ENCODE measurements at regions not wholly inside any gene's neighbourhood (a gene's known extent, or its start where the extent isn't known, plus 50 kb on each side); places are given as distances from the start of the nearest gene placed in this dataset.
"Not testable (repeated sequence)": the region's sequence is repeated elsewhere in the genome, so short reads cannot be mapped to it uniquely, and the experiment has no call there.

GRCh38 chr7:67341153-67341768, 344.6 kb downstream of the TYW1 start:
- DNase-seq (ENCODE audit: low spot score), result no peak
- Mint-ChIP-seq H3K36me3 (ENCODE audit: low read depth) (peaks cover 20% of the 10 kb centered on the region), H3K4me3 (ENCODE audit: low read depth) (no peak overlapping the region), H3K4me1 (ENCODE audit: low read depth) (no peaks in the 10 kb centered on the region), H3K27me3 (ENCODE audit: low read depth) (no peaks in the 10 kb centered on the region), H3K27ac (no peak overlapping the region), H3K9me3 (no peaks in the 10 kb centered on the region)
- intact Hi-C loops (cut with micrococcal nuclease), result no loop called here

GRCh38 chr7:67343114-67343513, 346.5 kb downstream of the TYW1 start:
- peaks cover 20% of the 10 kb centered on the region for H3K36me3 Mint-ChIP-seq (ENCODE audit: low read depth)

GRCh38 chr7:67343572-67343971, 346.9 kb downstream of the TYW1 start:
- no peak overlapping the region for H3K4me3 Mint-ChIP-seq (ENCODE audit: low read depth)
- H3K9me3 Mint-ChIP-seq, result no peaks in the 10 kb centered on the region
- intact Hi-C loops (cut with micrococcal nuclease), result no loop called here
- peaks cover 20% of the 10 kb centered on the region for H3K36me3 Mint-ChIP-seq (ENCODE audit: low read depth)
- no peaks in the 10 kb centered on the region for H3K27me3 Mint-ChIP-seq (ENCODE audit: low read depth)
- no peak for DNase-seq (ENCODE audit: low spot score)
- H3K27ac Mint-ChIP-seq, result no peak overlapping the region
- H3K4me1 Mint-ChIP-seq (ENCODE audit: low read depth), result no peaks in the 10 kb centered on the region

More at GRCh38 chr7:67343114-67343513, 346.5 kb downstream of the TYW1 start:
- DNase-seq (ENCODE audit: low spot score), result no peak
- no peaks in the 10 kb centered on the region for H3K4me1 Mint-ChIP-seq (ENCODE audit: low read depth)
- intact Hi-C loops (cut with micrococcal nuclease), result no loop called here
- no peaks in the 10 kb centered on the region for H3K9me3 Mint-ChIP-seq
- H3K27me3 Mint-ChIP-seq (ENCODE audit: low read depth), result no peaks in the 10 kb centered on the region
- H3K4me3 Mint-ChIP-seq (ENCODE audit: low read depth), result no peak overlapping the region
- H3K27ac Mint-ChIP-seq, result no peak overlapping the region

- no peaks in the 10 kb centered on the region for H3K27me3 Mint-ChIP-seq (ENCODE audit: low read depth)
- no peak overlapping the region for H3K27ac Mint-ChIP-seq
Measured at GRCh38 chr7:67344481-67345193, 348.0 kb downstream of the TYW1 start.

GRCh38 chr7:67346126-67346525, 349.5 kb downstream of the TYW1 start:
- Mint-ChIP-seq H3K4me1 (ENCODE audit: low read depth) (no peaks in the 10 kb centered on the region), H3K27me3 (ENCODE audit: low read depth) (no peaks in the 10 kb centered on the region), H3K27ac (no peak overlapping the region), H3K36me3 (ENCODE audit: low read depth) (peaks cover 15% of the 10 kb centered on the region), H3K9me3 (no peaks in the 10 kb centered on the region), H3K4me3 (ENCODE audit: low read depth) (no peak overlapping the region)
- DNase-seq (ENCODE audit: low spot score), result no peak
- intact Hi-C loops (cut with micrococcal nuclease), result no loop called here

More at GRCh38 chr7:67344481-67345193, 348.0 kb downstream of the TYW1 start:
- no peak for DNase-seq (ENCODE audit: low spot score)
- intact Hi-C loops (cut with micrococcal nuclease), result no loop called here
- no peaks in the 10 kb centered on the region for H3K4me1 Mint-ChIP-seq (ENCODE audit: low read depth)
- no peaks in the 10 kb centered on the region for H3K9me3 Mint-ChIP-seq
- no peak overlapping the region for H3K4me3 Mint-ChIP-seq (ENCODE audit: low read depth)
- H3K36me3 Mint-ChIP-seq (ENCODE audit: low read depth), result peaks cover 20% of the 10 kb centered on the region

- H3K27ac Mint-ChIP-seq, result no peak overlapping the region
- H3K36me3 Mint-ChIP-seq (ENCODE audit: low read depth), result peaks cover 15% of the 10 kb centered on the region
- intact Hi-C loops (cut with micrococcal nuclease), result no loop called here
- no peaks in the 10 kb centered on the region for H3K9me3 Mint-ChIP-seq
- no peak overlapping the region for H3K4me3 Mint-ChIP-seq (ENCODE audit: low read depth)
- no peak for DNase-seq (ENCODE audit: low spot score)
- H3K4me1 Mint-ChIP-seq (ENCODE audit: low read depth), result no peaks in the 10 kb centered on the region
- no peaks in the 10 kb centered on the region for H3K27me3 Mint-ChIP-seq (ENCODE audit: low read depth)
Measured at GRCh38 chr7:67346876-67347275, 350.2 kb downstream of the TYW1 start.

- intact Hi-C loops (cut with micrococcal nuclease), result no loop called here
- DNase-seq (ENCODE audit: low spot score), result no peak
- no peak overlapping the region for H3K27ac Mint-ChIP-seq
- H3K36me3 Mint-ChIP-seq (ENCODE audit: low read depth), result peaks cover 14% of the 10 kb centered on the region
- H3K27me3 Mint-ChIP-seq (ENCODE audit: low read depth), result no peaks in the 10 kb centered on the region
- no peaks in the 10 kb centered on the region for H3K4me1 Mint-ChIP-seq (ENCODE audit: low read depth)
- H3K4me3 Mint-ChIP-seq (ENCODE audit: low read depth), result no peak overlapping the region
- no peaks in the 10 kb centered on the region for H3K9me3 Mint-ChIP-seq
Measured at GRCh38 chr7:67348171-67348570, 351.5 kb downstream of the TYW1 start.

GRCh38 chr7:67357653-67358052, 361.0 kb downstream of the TYW1 start:
- H3K9me3 Mint-ChIP-seq, result peaks cover 14% of the 10 kb centered on the region
- H3K4me1 Mint-ChIP-seq (ENCODE audit: low read depth); H3K36me3 Mint-ChIP-seq (ENCODE audit: low read depth); H3K4me3 Mint-ChIP-seq (ENCODE audit: low read depth); H3K27me3 Mint-ChIP-seq (ENCODE audit: low read depth); H3K27ac Mint-ChIP-seq; intact Hi-C loops (cut with micrococcal nuclease); DNase-seq (ENCODE audit: low spot score): not testable (repeated sequence)

- H3K36me3 Mint-ChIP-seq (ENCODE audit: low read depth); H3K4me1 Mint-ChIP-seq (ENCODE audit: low read depth); H3K27me3 Mint-ChIP-seq (ENCODE audit: low read depth); H3K27ac Mint-ChIP-seq; H3K4me3 Mint-ChIP-seq (ENCODE audit: low read depth); DNase-seq (ENCODE audit: low spot score); intact Hi-C loops (cut with micrococcal nuclease): not testable (repeated sequence)
- H3K9me3 Mint-ChIP-seq, result peaks cover 14% of the 10 kb centered on the region
Measured at GRCh38 chr7:67358316-67358715, 361.7 kb downstream of the TYW1 start.

GRCh38 chr7:67358738-67359137, 362.1 kb downstream of the TYW1 start:
- DNase-seq (ENCODE audit: low spot score); H3K4me1 Mint-ChIP-seq (ENCODE audit: low read depth); H3K4me3 Mint-ChIP-seq (ENCODE audit: low read depth); H3K27me3 Mint-ChIP-seq (ENCODE audit: low read depth); H3K36me3 Mint-ChIP-seq (ENCODE audit: low read depth); intact Hi-C loops (cut with micrococcal nuclease); H3K27ac Mint-ChIP-seq: not testable (repeated sequence)
- H3K9me3 Mint-ChIP-seq, result peaks cover 14% of the 10 kb centered on the region

GRCh38 chr7:67359900-67360299, 363.3 kb downstream of the TYW1 start:
- no peaks in the 10 kb centered on the region for H3K36me3 Mint-ChIP-seq (ENCODE audit: low read depth)
- H3K27ac Mint-ChIP-seq, result no peak overlapping the region
- no peak for DNase-seq (ENCODE audit: low spot score)
- no peak overlapping the region for H3K4me3 Mint-ChIP-seq (ENCODE audit: low read depth)
- intact Hi-C loops (cut with micrococcal nuclease), result no loop called here
- peaks cover 14% of the 10 kb centered on the region for H3K9me3 Mint-ChIP-seq
- H3K4me1 Mint-ChIP-seq (ENCODE audit: low read depth), result no peaks in the 10 kb centered on the region
- H3K27me3 Mint-ChIP-seq (ENCODE audit: low read depth), result no peaks in the 10 kb centered on the region

GRCh38 chr7:67361150-67361549, 364.5 kb downstream of the TYW1 start:
- no peak for DNase-seq (ENCODE audit: low spot score)
- Mint-ChIP-seq H3K36me3 (ENCODE audit: low read depth) (no peaks in the 10 kb centered on the region), H3K4me1 (ENCODE audit: low read depth) (no peaks in the 10 kb centered on the region), H3K27ac (no peak overlapping the region), H3K9me3 (peaks cover 14% of the 10 kb centered on the region), H3K27me3 (ENCODE audit: low read depth) (no peaks in the 10 kb centered on the region), H3K4me3 (ENCODE audit: low read depth) (no peak overlapping the region)
- intact Hi-C loops (cut with micrococcal nuclease), result no loop called here

GRCh38 chr7:67364441-67365017, 367.9 kb downstream of the TYW1 start:
- intact Hi-C loops (cut with micrococcal nuclease), result no loop called here
- H3K4me1 Mint-ChIP-seq (ENCODE audit: low read depth), result no peaks in the 10 kb centered on the region

More at GRCh38 chr7:67364441-67365017, 367.9 kb downstream of the TYW1 start:
- Mint-ChIP-seq H3K4me3 (ENCODE audit: low read depth) (no peak overlapping the region), H3K27ac (no peak overlapping the region), H3K9me3 (no peaks in the 10 kb centered on the region), H3K36me3 (ENCODE audit: low read depth) (no peaks in the 10 kb centered on the region), H3K27me3 (ENCODE audit: low read depth) (no peaks in the 10 kb centered on the region)
- DNase-seq (ENCODE audit: low spot score), result no peak
